ENCODE measurements at regions not wholly inside any gene's neighbourhood (a gene's known extent, or its start where the extent isn't known, plus 50 kb on each side); places are given as distances from the start of the nearest gene placed in this dataset.
A peak's percentile ranks its signal among the peaks of the same experiment; 100 is the strongest.

GRCh38 chr2:173770947-173771678, 194.1 kb downstream of the SP3 start:
- Histone ChIP-seq H3K36me3 (ENCODE audit: insufficient read depth, low read length) (no peaks in the 10 kb centered on the region), H3K4me3 (ENCODE audit: low read length in 2 of 2) (no peak overlapping the region), H3K27me3 (ENCODE audit: insufficient read depth, low read length) (no peaks in the 10 kb centered on the region), H3K4me1 (ENCODE audit: insufficient read depth, low read length) (no peaks in the 10 kb centered on the region), H3K9me3 (ENCODE audit: control insufficient read depth in 1 of 2, low read length in 2 of 2) (no peaks in the 10 kb centered on the region), H3K27ac (ENCODE audit: low read depth, low read length) (no peak overlapping the region)
- Mint-ChIP-seq H3K4me3 (no peak overlapping the region), H3K9me3 (no peaks in the 10 kb centered on the region), H3K27me3 (peaks cover 8 to 10% of the 10 kb centered on the region in 2 donors), H3K36me3 (no peaks in the 10 kb centered on the region), H3K4me1 (no peaks in the 10 kb centered on the region), H3K27ac (no peak overlapping the region)
- no peak for DNase-seq
- ChIA-PET POLR2A (ENCODE audit: partially characterized antibody) (no interaction called here), CTCF (ENCODE audit: partially characterized antibody) (no interaction called here)
- intact Hi-C loops (cut with micrococcal nuclease), result no loop called here

- Histone ChIP-seq H3K4me3 (ENCODE audit: low read length in 2 of 2) (no peak overlapping the region), H3K27ac (ENCODE audit: low read depth, low read length) (no peak overlapping the region), H3K27me3 (ENCODE audit: insufficient read depth, low read length) (no peaks in the 10 kb centered on the region), H3K4me1 (ENCODE audit: insufficient read depth, low read length) (no peaks in the 10 kb centered on the region), H3K36me3 (ENCODE audit: insufficient read depth, low read length) (no peaks in the 10 kb centered on the region), H3K9me3 (ENCODE audit: control insufficient read depth in 1 of 2, low read length in 2 of 2) (no peaks in the 10 kb centered on the region)
- no peaks in the 10 kb centered on the region for H3K4me1 Mint-ChIP-seq
- no peaks in the 10 kb centered on the region for H3K36me3 Mint-ChIP-seq
- H3K4me3 Mint-ChIP-seq, result no peak overlapping the region
- H3K9me3 Mint-ChIP-seq, result no peaks in the 10 kb centered on the region
- ChIA-PET POLR2A (ENCODE audit: partially characterized antibody) (no interaction called here), CTCF (ENCODE audit: partially characterized antibody) (no interaction called here)
- no peak for DNase-seq
- intact Hi-C loops (cut with micrococcal nuclease), result no loop called here
- H3K27ac Mint-ChIP-seq, result no peak overlapping the region
- peaks cover 4 to 10% of the 10 kb centered on the region in 2 donors for H3K27me3 Mint-ChIP-seq
These were observed 193.0 kb downstream of the SP3 start for GRCh38 chr2:173772205-173772604.

GRCh38 chr2:173773076-173773475, 192.1 kb downstream of the SP3 start:
- no peaks in the 10 kb centered on the region for H3K36me3 Mint-ChIP-seq
- ChIA-PET CTCF (ENCODE audit: partially characterized antibody) (no interaction called here), POLR2A (ENCODE audit: partially characterized antibody) (no interaction called here)
- no peak overlapping the region for H3K27ac Mint-ChIP-seq
- no peaks in the 10 kb centered on the region for H3K9me3 ChIP-seq (ENCODE audit: control insufficient read depth in 1 of 2, low read length in 2 of 2)
- H3K27ac ChIP-seq (ENCODE audit: low read depth, low read length), result no peak overlapping the region
- no peaks in the 10 kb centered on the region for H3K9me3 Mint-ChIP-seq
- H3K27me3 ChIP-seq (ENCODE audit: insufficient read depth, low read length), result no peaks in the 10 kb centered on the region
- peaks cover 4 to 7% of the 10 kb centered on the region in 2 donors for H3K27me3 Mint-ChIP-seq
- intact Hi-C loops (cut with micrococcal nuclease), result no loop called here
- no peak for DNase-seq
- H3K4me1 Mint-ChIP-seq, result no peaks in the 10 kb centered on the region
- H3K36me3 ChIP-seq (ENCODE audit: insufficient read depth, low read length), result no peaks in the 10 kb centered on the region
- H3K4me1 ChIP-seq (ENCODE audit: insufficient read depth, low read length), result no peaks in the 10 kb centered on the region
- H3K4me3 ChIP-seq (ENCODE audit: low read length in 2 of 2), result no peak overlapping the region
- H3K4me3 Mint-ChIP-seq, result no peak overlapping the region

GRCh38 chr2:173775440-173775839, 189.7 kb downstream of the SP3 start:
- ChIA-PET POLR2A (ENCODE audit: partially characterized antibody) (no interaction called here), CTCF (ENCODE audit: partially characterized antibody) (no interaction called here)
- no peak overlapping the region for H3K27ac Mint-ChIP-seq
- no peaks in the 10 kb centered on the region for H3K4me1 Mint-ChIP-seq
- no peaks in the 10 kb centered on the region for H3K36me3 Mint-ChIP-seq
- no peak overlapping the region for H3K4me3 Mint-ChIP-seq
- H3K4me1 ChIP-seq (ENCODE audit: insufficient read depth, low read length), result no peaks in the 10 kb centered on the region
- no peaks in the 10 kb centered on the region for H3K27me3 ChIP-seq (ENCODE audit: insufficient read depth, low read length)
- intact Hi-C loops (cut with micrococcal nuclease), result no loop called here
- peaks cover 0 to 7% of the 10 kb centered on the region in 2 donors for H3K27me3 Mint-ChIP-seq
- H3K9me3 ChIP-seq (ENCODE audit: control insufficient read depth in 1 of 2, low read length in 2 of 2), result no peaks in the 10 kb centered on the region
- no peak for DNase-seq
- H3K4me3 ChIP-seq (ENCODE audit: low read length in 2 of 2), result no peak overlapping the region
- no peaks in the 10 kb centered on the region for H3K36me3 ChIP-seq (ENCODE audit: insufficient read depth, low read length)
- H3K9me3 Mint-ChIP-seq, result peaks cover 0 to under 1% (median 0%) of the 10 kb centered on the region in 8 donors
- no peak overlapping the region for H3K27ac ChIP-seq (ENCODE audit: low read depth, low read length)

- Mint-ChIP-seq H3K9me3 (peaks cover 0 to 6% (median 3%) of the 10 kb centered on the region in 8 donors), H3K27ac (no peak overlapping the region), H3K4me1 (no peaks in the 10 kb centered on the region), H3K36me3 (no peaks in the 10 kb centered on the region), H3K4me3 (no peak overlapping the region), H3K27me3 (peaks cover 21% of the 10 kb centered on the region in 2 donors)
- intact Hi-C loops (cut with micrococcal nuclease), result no loop called here
- no peak for DNase-seq
- no peak overlapping the region for H3K27ac ChIP-seq (ENCODE audit: low read depth, low read length)
- H3K27me3 ChIP-seq (ENCODE audit: insufficient read depth, low read length), result no peaks in the 10 kb centered on the region
- ChIA-PET CTCF (ENCODE audit: partially characterized antibody) (no interaction called here), POLR2A (ENCODE audit: partially characterized antibody) (no interaction called here)
- no peaks in the 10 kb centered on the region for H3K4me1 ChIP-seq (ENCODE audit: insufficient read depth, low read length)
- no peaks in the 10 kb centered on the region for H3K36me3 ChIP-seq (ENCODE audit: insufficient read depth, low read length)
- no peak overlapping the region for H3K4me3 ChIP-seq (ENCODE audit: low read length in 2 of 2)
- no peaks in the 10 kb centered on the region for H3K9me3 ChIP-seq (ENCODE audit: control insufficient read depth in 1 of 2, low read length in 2 of 2)
These were observed 182.5 kb downstream of the SP3 start for GRCh38 chr2:173782681-173783080.

GRCh38 chr2:173783382-173783781, 181.8 kb downstream of the SP3 start:
- Histone ChIP-seq H3K9me3 (ENCODE audit: control insufficient read depth in 1 of 2, low read length in 2 of 2) (no peaks in the 10 kb centered on the region), H3K27ac (ENCODE audit: low read depth, low read length) (no peak overlapping the region), H3K4me1 (ENCODE audit: insufficient read depth, low read length) (no peaks in the 10 kb centered on the region), H3K36me3 (ENCODE audit: insufficient read depth, low read length) (no peaks in the 10 kb centered on the region), H3K27me3 (ENCODE audit: insufficient read depth, low read length) (no peaks in the 10 kb centered on the region), H3K4me3 (ENCODE audit: low read length in 2 of 2) (no peak overlapping the region)
- no peak overlapping the region for H3K4me3 Mint-ChIP-seq
- no peak overlapping the region for H3K27ac Mint-ChIP-seq
- intact Hi-C loops (cut with micrococcal nuclease), result no loop called here
- no peak for DNase-seq
- H3K4me1 Mint-ChIP-seq, result no peaks in the 10 kb centered on the region
- H3K9me3 Mint-ChIP-seq, result peaks cover 0 to 6% (median 3%) of the 10 kb centered on the region in 8 donors
- POLR2A ChIA-PET (ENCODE audit: partially characterized antibody), result no interaction called here
- CTCF ChIA-PET (ENCODE audit: partially characterized antibody), result no interaction called here
- peaks cover 21% of the 10 kb centered on the region in 2 donors for H3K27me3 Mint-ChIP-seq
- no peaks in the 10 kb centered on the region for H3K36me3 Mint-ChIP-seq

- intact Hi-C loops (cut with micrococcal nuclease), result no loop called here
- CTCF ChIA-PET (ENCODE audit: partially characterized antibody), result no interaction called here
- no peak overlapping the region for H3K27ac ChIP-seq (ENCODE audit: low read depth, low read length)
These were observed 179.4 kb downstream of the SP3 start for GRCh38 chr2:173785813-173786212.

GRCh38 chr2:173791502-173791901, 173.7 kb downstream of the SP3 start:
- Histone ChIP-seq H3K9me3 (ENCODE audit: control insufficient read depth in 1 of 2, low read length in 2 of 2) (no peaks in the 10 kb centered on the region), H3K36me3 (ENCODE audit: insufficient read depth, low read length) (no peaks in the 10 kb centered on the region), H3K27me3 (ENCODE audit: insufficient read depth, low read length) (no peaks in the 10 kb centered on the region), H3K4me1 (ENCODE audit: insufficient read depth, low read length) (no peaks in the 10 kb centered on the region), H3K27ac (ENCODE audit: low read depth, low read length) (no peak overlapping the region), H3K4me3 (ENCODE audit: low read length in 2 of 2) (no peak overlapping the region)
- Mint-ChIP-seq H3K4me3 (peak overlapping the region in 1 of 8 donors; percentile 27), H3K9me3 (no peaks in the 10 kb centered on the region), H3K27me3 (peaks cover 5 to 6% of the 10 kb centered on the region in 2 donors), H3K36me3 (no peaks in the 10 kb centered on the region), H3K27ac (no peak overlapping the region), H3K4me1 (no peaks in the 10 kb centered on the region)
- CTCF ChIA-PET (ENCODE audit: partially characterized antibody), result no interaction called here
- DNase-seq, result no peak
- POLR2A ChIA-PET (ENCODE audit: partially characterized antibody), result no interaction called here
- intact Hi-C loops (cut with micrococcal nuclease), result no loop called here

More at GRCh38 chr2:173785813-173786212, 179.4 kb downstream of the SP3 start:
- DNase-seq, result no peak
- Histone ChIP-seq H3K27me3 (ENCODE audit: insufficient read depth, low read length) (no peaks in the 10 kb centered on the region), H3K9me3 (ENCODE audit: control insufficient read depth in 1 of 2, low read length in 2 of 2) (no peaks in the 10 kb centered on the region), H3K4me1 (ENCODE audit: insufficient read depth, low read length) (no peaks in the 10 kb centered on the region), H3K4me3 (ENCODE audit: low read length in 2 of 2) (no peak overlapping the region), H3K36me3 (ENCODE audit: insufficient read depth, low read length) (no peaks in the 10 kb centered on the region)
- H3K36me3 Mint-ChIP-seq, result no peaks in the 10 kb centered on the region
- peaks cover 18 to 21% of the 10 kb centered on the region in 2 donors for H3K27me3 Mint-ChIP-seq
- no peak overlapping the region for H3K4me3 Mint-ChIP-seq
- H3K9me3 Mint-ChIP-seq, result peaks cover 0 to 3% (median under 1%) of the 10 kb centered on the region in 8 donors
- POLR2A ChIA-PET (ENCODE audit: partially characterized antibody), result no interaction called here
- no peak overlapping the region for H3K27ac Mint-ChIP-seq
- no peaks in the 10 kb centered on the region for H3K4me1 Mint-ChIP-seq
